ENCODE measurements at regions not wholly inside any gene's neighbourhood (a gene's known extent, or its start where the extent isn't known, plus 50 kb on each side); places are given as distances from the start of the nearest gene placed in this dataset.

DNA sequence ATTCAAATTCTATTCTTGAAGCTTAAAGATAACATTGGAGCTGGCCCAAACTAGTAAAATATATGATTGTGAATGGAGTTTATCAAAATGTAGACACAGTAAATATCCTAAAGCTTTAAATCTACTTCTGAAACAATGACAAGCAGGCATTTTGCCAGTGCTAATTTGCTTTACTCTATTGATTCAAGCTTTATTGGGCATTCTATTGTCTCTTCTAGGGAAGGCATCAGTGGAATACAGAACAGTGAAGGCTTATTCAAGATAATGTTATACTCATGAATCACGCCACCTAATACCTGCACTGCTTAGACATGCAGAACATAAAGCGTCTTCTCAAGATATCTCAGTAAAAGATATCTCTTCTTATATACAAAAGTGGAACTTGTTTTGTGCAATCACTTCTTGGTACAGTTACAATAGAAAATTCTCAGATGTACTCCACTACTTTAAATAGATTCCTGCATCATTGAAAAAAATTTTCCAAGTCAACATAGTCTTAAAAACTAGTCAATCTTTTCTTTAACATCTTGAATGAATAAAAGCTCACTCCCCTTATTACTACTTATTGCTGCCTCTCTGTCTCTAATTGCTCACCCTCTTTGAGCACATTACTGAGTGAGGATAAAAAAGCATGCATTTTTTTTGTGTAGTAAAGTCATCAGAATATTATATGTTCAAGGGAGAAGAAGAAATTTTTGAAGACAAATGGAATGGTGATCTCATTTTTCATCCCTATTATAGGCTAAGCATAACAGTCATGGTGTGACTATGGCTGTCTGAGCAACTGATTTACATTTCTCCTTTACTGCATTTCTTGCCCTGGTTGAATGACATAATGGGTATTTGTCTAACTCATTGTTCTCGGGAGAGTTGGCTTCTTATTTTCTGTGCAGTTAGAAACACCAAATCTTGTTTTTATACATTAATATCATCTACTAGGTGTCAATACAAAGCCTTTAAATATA, 98.0 kb upstream of the E2F7 start:
- no peak overlapping the region for H3K27ac ChIP-seq (ENCODE audit: low read length)
- no peaks in the 10 kb centered on the region for H3K9me3 ChIP-seq (ENCODE audit: control insufficient read depth, insufficient read depth, low read length)
- H3K4me3 ChIP-seq (ENCODE audit: low read length) = no peak overlapping the region
- DNase-seq (ENCODE audit: low read depth, low spot score) = no peak
- H3K4me1 ChIP-seq (ENCODE audit: control insufficient read depth, insufficient read depth, low read length) = no peaks in the 10 kb centered on the region
- WGBS (ENCODE audit: insufficient coverage, insufficient read length) = no CpG with 5 or more reads among the region's 3 CpGs
- no peaks in the 10 kb centered on the region for H3K36me3 ChIP-seq (ENCODE audit: control insufficient read depth, insufficient read depth, low read length)
- no peaks in the 10 kb centered on the region for H3K27me3 ChIP-seq (ENCODE audit: control insufficient read depth, insufficient read depth, low read length)

DNA sequence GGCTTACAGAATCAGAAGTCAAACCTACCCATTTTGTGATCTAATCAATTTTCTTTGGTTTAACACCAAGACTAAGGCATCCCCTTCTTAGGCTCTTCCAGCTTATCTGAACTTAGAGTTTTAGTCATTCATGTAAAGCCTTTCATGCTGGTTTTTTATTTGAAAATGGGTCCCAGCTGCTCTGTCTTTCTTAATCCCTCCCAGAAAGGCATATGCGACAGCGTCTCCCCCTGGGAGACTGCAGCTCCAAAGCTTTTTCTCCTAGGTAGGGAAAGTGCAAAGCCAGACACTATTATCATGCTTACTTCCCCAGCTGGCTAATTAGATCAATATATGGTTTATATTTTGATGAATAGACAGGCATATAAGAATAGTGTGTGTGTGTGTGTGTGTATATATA, 96.6 kb upstream of the E2F7 start:
- WGBS (ENCODE audit: insufficient coverage, insufficient read length) = no CpG with 5 or more reads among the region's 2 CpGs
- no peak overlapping the region for H3K4me3 ChIP-seq (ENCODE audit: low read length)
- DNase-seq (ENCODE audit: low read depth, low spot score) = no peak
- H3K27me3 ChIP-seq (ENCODE audit: control insufficient read depth, insufficient read depth, low read length) = no peaks in the 10 kb centered on the region
- H3K9me3 ChIP-seq (ENCODE audit: control insufficient read depth, insufficient read depth, low read length) = no peaks in the 10 kb centered on the region
- H3K36me3 ChIP-seq (ENCODE audit: control insufficient read depth, insufficient read depth, low read length) = no peaks in the 10 kb centered on the region
- H3K27ac ChIP-seq (ENCODE audit: low read length) = no peak overlapping the region
- no peaks in the 10 kb centered on the region for H3K4me1 ChIP-seq (ENCODE audit: control insufficient read depth, insufficient read depth, low read length)

DNA sequence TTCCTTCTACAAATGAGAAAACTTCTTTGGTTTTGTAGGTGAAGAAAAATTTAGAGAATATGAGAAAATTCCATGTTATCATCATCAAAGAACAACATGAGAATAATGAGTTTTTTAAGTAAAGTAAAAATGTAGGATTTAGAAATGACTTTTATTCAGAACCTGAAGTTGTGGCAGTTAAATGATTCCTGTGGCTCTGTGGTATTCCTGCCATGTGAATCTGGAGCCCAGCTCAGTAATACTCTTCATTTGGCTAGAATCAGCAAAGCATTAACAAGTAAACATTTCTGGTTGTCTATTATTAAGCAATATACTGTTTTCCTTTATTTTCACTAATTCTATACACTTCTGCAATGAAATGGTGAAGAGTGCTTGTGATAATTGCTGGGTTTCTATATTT, 95.6 kb upstream of the E2F7 start:
- H3K36me3 ChIP-seq (ENCODE audit: control insufficient read depth, insufficient read depth, low read length) = no peaks in the 10 kb centered on the region
- no peak for DNase-seq (ENCODE audit: low read depth, low spot score)
- no peaks in the 10 kb centered on the region for H3K9me3 ChIP-seq (ENCODE audit: control insufficient read depth, insufficient read depth, low read length)
- no peak overlapping the region for H3K4me3 ChIP-seq (ENCODE audit: low read length)
- H3K27ac ChIP-seq (ENCODE audit: low read length) = no peak overlapping the region
- H3K4me1 ChIP-seq (ENCODE audit: control insufficient read depth, insufficient read depth, low read length) = no peaks in the 10 kb centered on the region
- H3K27me3 ChIP-seq (ENCODE audit: control insufficient read depth, insufficient read depth, low read length) = no peaks in the 10 kb centered on the region

DNA sequence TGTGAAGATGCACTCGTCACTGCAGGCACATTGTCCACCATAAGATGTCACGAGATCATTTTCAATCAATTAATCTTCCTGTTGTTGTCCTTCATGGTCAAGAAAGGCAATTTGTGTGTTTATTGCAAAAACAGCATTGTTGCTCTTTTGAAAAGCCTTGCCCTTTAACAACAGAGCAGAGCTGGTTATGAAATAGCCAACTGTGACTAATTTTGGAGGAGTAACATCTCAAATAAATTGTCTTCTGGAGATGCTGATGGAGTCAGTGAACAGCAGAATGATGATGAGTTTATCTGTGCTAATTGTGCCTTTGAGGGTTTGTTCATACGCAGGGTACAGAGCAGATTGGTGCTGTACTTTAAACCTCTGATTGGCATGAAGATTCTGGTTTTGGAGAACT, 88.3 kb upstream of the E2F7 start:
- H3K4me3 ChIP-seq (ENCODE audit: low read length) = no peak overlapping the region
- H3K4me1 ChIP-seq (ENCODE audit: control insufficient read depth, insufficient read depth, low read length) = no peaks in the 10 kb centered on the region
- WGBS (ENCODE audit: insufficient coverage, insufficient read length) = no CpG with 5 or more reads among the region's 3 CpGs
- no peak for DNase-seq (ENCODE audit: low read depth, low spot score)
- no peaks in the 10 kb centered on the region for H3K36me3 ChIP-seq (ENCODE audit: control insufficient read depth, insufficient read depth, low read length)
- no peaks in the 10 kb centered on the region for H3K9me3 ChIP-seq (ENCODE audit: control insufficient read depth, insufficient read depth, low read length)
- H3K27me3 ChIP-seq (ENCODE audit: control insufficient read depth, insufficient read depth, low read length) = no peaks in the 10 kb centered on the region
- no peak overlapping the region for H3K27ac ChIP-seq (ENCODE audit: low read length)

DNA sequence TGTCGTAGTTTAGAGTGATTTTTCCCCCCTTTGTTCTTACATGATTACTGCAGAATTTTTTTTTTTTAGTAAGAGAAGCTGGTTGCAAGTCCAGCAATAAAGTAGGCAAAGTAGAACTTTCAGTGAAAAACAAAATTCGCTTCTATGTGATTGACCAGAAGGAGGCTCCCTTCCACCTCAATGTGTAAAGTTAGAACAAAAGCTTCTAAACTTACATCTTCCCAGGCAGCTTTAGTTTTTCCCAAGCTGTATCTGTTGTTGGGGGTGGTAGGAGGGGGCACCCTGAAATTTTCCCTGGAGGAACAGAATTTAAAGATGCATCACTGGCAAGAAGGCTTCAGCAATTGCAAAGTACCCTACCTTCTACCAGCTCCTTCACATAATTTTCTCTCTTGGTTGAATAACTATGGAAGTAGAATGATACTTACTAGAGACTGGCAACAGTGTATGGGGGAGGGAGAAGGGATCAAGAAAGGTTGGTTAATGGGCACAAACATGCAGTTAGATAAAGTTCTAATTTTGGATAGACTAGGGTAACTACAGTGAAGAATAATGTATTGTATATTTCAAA, 87.3 kb upstream of the E2F7 start:
- Histone ChIP-seq H3K9me3 (ENCODE audit: control insufficient read depth, insufficient read depth, low read length) (no peaks in the 10 kb centered on the region), H3K27me3 (ENCODE audit: control insufficient read depth, insufficient read depth, low read length) (no peaks in the 10 kb centered on the region), H3K4me1 (ENCODE audit: control insufficient read depth, insufficient read depth, low read length) (no peaks in the 10 kb centered on the region), H3K4me3 (ENCODE audit: low read length) (no peak overlapping the region), H3K36me3 (ENCODE audit: control insufficient read depth, insufficient read depth, low read length) (no peaks in the 10 kb centered on the region), H3K27ac (ENCODE audit: low read length) (no peak overlapping the region)
- DNase-seq (ENCODE audit: low read depth, low spot score) = peak; percentile 5
- no CpG with 5 or more reads among the region's 2 CpGs for WGBS (ENCODE audit: insufficient coverage, insufficient read length)

DNA sequence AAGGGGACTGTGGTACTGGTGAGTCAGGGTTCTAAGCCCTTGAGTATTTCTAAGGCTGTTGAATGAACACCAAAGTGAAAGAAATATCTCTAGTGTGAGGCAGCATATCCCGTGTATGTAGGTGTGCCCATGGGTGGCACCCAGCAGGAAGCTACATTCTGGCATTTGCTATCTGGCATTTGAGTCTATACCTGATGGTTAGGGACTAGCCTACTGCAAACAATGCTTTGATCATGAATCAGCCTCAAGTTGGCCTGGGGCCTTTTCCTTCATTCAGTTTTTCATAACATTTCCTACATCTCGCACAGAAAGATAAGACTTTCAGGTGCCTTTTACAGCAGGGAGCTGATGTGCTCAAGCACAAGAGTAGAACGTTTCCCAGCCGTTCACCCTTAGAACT, 85.7 kb upstream of the E2F7 start:
- no peaks in the 10 kb centered on the region for H3K36me3 ChIP-seq (ENCODE audit: control insufficient read depth, insufficient read depth, low read length)
- no CpG with 5 or more reads among the region's 4 CpGs for WGBS (ENCODE audit: insufficient coverage, insufficient read length)
- no peaks in the 10 kb centered on the region for H3K27me3 ChIP-seq (ENCODE audit: control insufficient read depth, insufficient read depth, low read length)
- H3K4me3 ChIP-seq (ENCODE audit: low read length) = no peak overlapping the region
- no peak overlapping the region for H3K27ac ChIP-seq (ENCODE audit: low read length)
- no peaks in the 10 kb centered on the region for H3K9me3 ChIP-seq (ENCODE audit: control insufficient read depth, insufficient read depth, low read length)
- no peaks in the 10 kb centered on the region for H3K4me1 ChIP-seq (ENCODE audit: control insufficient read depth, insufficient read depth, low read length)
- DNase-seq (ENCODE audit: low read depth, low spot score) = no peak

DNA sequence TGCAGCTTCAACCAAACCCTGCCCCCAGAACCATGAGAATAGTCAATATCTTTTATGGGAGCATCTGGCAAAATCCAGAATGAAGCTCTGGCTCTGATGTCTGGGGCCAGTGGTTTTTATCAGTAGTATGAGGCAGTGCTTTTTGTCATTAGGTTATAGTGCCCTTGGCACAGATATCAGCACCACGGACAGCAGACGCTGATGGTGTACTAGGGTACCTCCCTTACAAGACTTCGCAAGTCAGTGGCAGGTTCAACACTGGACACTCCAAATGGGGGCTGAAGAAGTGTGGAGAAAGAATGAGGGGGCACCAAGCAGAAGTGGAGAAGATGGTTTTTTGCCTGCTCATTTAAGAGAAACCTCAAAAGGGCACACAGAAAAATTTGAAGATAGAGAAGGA, 68.2 kb upstream of the E2F7 start:
- H3K27ac ChIP-seq (ENCODE audit: low read length) = no peak overlapping the region
- H3K27me3 ChIP-seq (ENCODE audit: control insufficient read depth, insufficient read depth, low read length) = no peaks in the 10 kb centered on the region
- peak; percentile 50 for DNase-seq (ENCODE audit: low read depth, low spot score)
- H3K4me3 ChIP-seq (ENCODE audit: low read length) = no peak overlapping the region
- no peaks in the 10 kb centered on the region for H3K36me3 ChIP-seq (ENCODE audit: control insufficient read depth, insufficient read depth, low read length)
- H3K9me3 ChIP-seq (ENCODE audit: control insufficient read depth, insufficient read depth, low read length) = no peaks in the 10 kb centered on the region
- H3K4me1 ChIP-seq (ENCODE audit: control insufficient read depth, insufficient read depth, low read length) = no peaks in the 10 kb centered on the region
- WGBS (ENCODE audit: insufficient coverage, insufficient read length) = no CpG with 5 or more reads among the region's 3 CpGs

DNA sequence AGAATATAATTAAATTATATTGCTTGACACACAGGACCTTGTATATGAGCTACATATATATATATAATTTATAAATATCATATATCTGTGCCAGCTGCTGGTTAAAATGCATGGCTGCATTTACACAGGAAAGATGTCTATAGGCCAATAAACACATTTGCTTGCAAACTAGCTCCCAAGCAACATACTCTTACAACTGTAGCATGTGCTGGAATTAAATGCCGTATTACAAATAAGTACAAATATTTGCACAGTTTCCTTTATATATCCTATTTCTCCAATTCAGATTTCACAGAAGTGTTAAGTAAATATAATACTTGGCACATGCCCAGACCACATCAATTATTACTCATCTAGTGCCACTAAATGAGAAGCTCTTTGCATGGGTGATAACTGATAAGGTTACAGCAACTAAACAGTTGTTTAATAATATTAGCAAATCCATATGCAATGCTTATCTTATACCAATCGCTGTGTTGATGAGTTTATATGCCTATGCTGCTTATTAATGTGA, 66.7 kb upstream of the E2F7 start:
- H3K36me3 ChIP-seq (ENCODE audit: control insufficient read depth, insufficient read depth, low read length) = no peaks in the 10 kb centered on the region
- DNase-seq (ENCODE audit: low read depth, low spot score) = no peak
- H3K27me3 ChIP-seq (ENCODE audit: control insufficient read depth, insufficient read depth, low read length) = no peaks in the 10 kb centered on the region
- no peaks in the 10 kb centered on the region for H3K4me1 ChIP-seq (ENCODE audit: control insufficient read depth, insufficient read depth, low read length)
- no peak overlapping the region for H3K4me3 ChIP-seq (ENCODE audit: low read length)
- H3K27ac ChIP-seq (ENCODE audit: low read length) = no peak overlapping the region
- H3K9me3 ChIP-seq (ENCODE audit: control insufficient read depth, insufficient read depth, low read length) = no peaks in the 10 kb centered on the region
- WGBS (ENCODE audit: insufficient coverage, insufficient read length) = no CpG with 5 or more reads among the region's 2 CpGs

DNA sequence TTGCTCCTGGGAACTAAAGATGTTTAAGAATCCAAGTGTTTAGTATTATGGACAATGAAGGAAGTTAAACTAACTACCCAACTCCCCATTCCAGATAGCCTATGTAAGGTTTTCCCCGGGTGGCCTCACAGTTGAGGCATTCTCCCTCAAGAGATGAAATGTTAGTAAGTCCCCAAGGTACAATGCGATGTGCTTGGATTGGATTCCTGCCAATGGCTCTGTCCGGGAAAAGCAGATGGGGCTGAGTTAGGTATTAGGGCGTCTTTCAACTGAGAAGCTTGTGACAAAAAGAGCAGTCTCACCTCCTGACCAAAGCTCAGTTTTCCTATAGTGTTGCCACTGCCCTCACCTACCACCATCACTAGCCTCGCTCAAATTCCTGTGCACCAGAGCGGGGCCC, 64.8 kb upstream of the E2F7 start:
- no peak for DNase-seq (ENCODE audit: low read depth, low spot score)
- no CpG with 5 or more reads among the region's 6 CpGs for whole genome bisulfite sequencing (ENCODE audit: insufficient coverage, insufficient read length)

DNA sequence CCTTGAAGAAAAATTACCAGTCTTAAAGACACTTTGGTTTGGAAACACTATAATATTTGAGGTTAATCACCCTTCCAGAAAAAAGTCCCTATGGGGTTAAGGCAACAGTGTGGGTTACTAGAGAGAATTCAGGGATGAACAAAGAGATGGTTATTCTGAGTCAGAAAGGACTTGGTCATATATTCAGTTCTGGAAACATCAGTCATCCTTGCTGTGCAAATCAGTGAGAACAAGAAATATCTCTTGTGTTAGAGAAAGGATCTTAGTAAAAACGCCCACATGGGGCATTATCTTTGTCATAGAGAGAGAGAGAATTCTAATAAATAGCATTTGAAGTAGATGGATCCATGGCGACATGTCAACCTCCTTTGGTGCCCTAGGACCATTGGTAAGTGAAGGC, 59.4 kb upstream of the E2F7 start:
- Histone ChIP-seq H3K4me1 (ENCODE audit: control insufficient read depth, insufficient read depth, low read length) (no peaks in the 10 kb centered on the region), H3K36me3 (ENCODE audit: control insufficient read depth, insufficient read depth, low read length) (no peaks in the 10 kb centered on the region), H3K9me3 (ENCODE audit: control insufficient read depth, insufficient read depth, low read length) (no peaks in the 10 kb centered on the region), H3K4me3 (ENCODE audit: low read length) (no peak overlapping the region), H3K27ac (ENCODE audit: low read length) (no peak overlapping the region), H3K27me3 (ENCODE audit: control insufficient read depth, insufficient read depth, low read length) (no peaks in the 10 kb centered on the region)
- DNase-seq (ENCODE audit: low read depth, low spot score) = no peak
- WGBS (ENCODE audit: insufficient coverage, insufficient read length) = no CpG with 5 or more reads among the region's 2 CpGs

More for the DNA sequence above, 64.8 kb upstream of the E2F7 start:
- no peaks in the 10 kb centered on the region for H3K36me3 ChIP-seq (ENCODE audit: control insufficient read depth, insufficient read depth, low read length)
- H3K9me3 ChIP-seq (ENCODE audit: control insufficient read depth, insufficient read depth, low read length) = no peaks in the 10 kb centered on the region
- no peak overlapping the region for H3K4me3 ChIP-seq (ENCODE audit: low read length)
- H3K4me1 ChIP-seq (ENCODE audit: control insufficient read depth, insufficient read depth, low read length) = no peaks in the 10 kb centered on the region
- H3K27ac ChIP-seq (ENCODE audit: low read length) = no peak overlapping the region
- H3K27me3 ChIP-seq (ENCODE audit: control insufficient read depth, insufficient read depth, low read length) = no peaks in the 10 kb centered on the region

DNA sequence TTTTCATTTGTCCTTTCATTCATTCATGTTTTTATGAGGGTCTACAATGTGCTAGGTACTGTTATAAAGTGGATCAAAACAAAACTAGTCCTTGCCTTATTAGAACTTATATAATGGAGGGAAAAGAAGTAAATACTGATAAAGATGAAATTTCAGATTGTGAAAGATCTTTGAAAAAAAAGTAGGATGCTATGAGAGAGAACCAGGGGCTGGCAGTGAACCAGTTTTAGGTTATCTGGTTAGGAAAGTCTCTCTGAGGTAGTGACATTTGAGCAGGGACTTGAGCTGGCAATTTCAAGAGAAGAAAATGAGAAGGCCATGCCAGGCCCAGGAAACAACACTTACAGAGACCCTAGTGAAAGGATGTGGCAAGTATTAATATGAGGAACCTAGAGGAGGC, 57.3 kb upstream of the E2F7 start:
- Histone ChIP-seq H3K27ac (ENCODE audit: low read length) (no peak overlapping the region), H3K9me3 (ENCODE audit: control insufficient read depth, insufficient read depth, low read length) (no peaks in the 10 kb centered on the region), H3K36me3 (ENCODE audit: control insufficient read depth, insufficient read depth, low read length) (no peaks in the 10 kb centered on the region), H3K4me1 (ENCODE audit: control insufficient read depth, insufficient read depth, low read length) (no peaks in the 10 kb centered on the region), H3K4me3 (ENCODE audit: low read length) (no peak overlapping the region), H3K27me3 (ENCODE audit: control insufficient read depth, insufficient read depth, low read length) (no peaks in the 10 kb centered on the region)
- no peak for DNase-seq (ENCODE audit: low read depth, low spot score)
